ENCODE measurements at regions not wholly inside any gene's neighbourhood (a gene's known extent, or its start where the extent isn't known, plus 50 kb on each side); places are given as distances from the start of the nearest gene placed in this dataset.
A peak's percentile ranks its signal among the peaks of the same experiment; 100 is the strongest.

GRCh38 chr2:142223309-142223708 lies 92.5 kb upstream of the LRP1B start:
- no peak for DNase-seq

DNA sequence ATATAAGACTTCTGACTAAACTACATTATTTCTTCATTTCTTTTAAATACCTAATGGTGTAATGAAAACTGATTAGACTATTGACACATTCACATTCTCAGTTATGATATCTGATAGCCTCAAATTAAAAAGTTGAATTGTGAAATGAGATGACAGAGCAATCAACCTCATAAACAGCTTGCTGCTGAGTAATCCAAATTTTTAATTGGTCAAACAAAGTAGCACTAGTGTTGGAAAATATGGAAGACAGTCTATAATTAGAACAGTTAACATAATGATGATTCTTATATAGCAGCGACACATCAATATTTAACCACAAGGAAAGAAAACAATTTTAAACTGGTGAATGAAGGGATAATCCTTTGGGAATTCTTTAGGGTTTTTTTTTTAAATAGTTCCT lies 91.9 kb upstream of the LRP1B start:
- DNase-seq, result no peak

DNA sequence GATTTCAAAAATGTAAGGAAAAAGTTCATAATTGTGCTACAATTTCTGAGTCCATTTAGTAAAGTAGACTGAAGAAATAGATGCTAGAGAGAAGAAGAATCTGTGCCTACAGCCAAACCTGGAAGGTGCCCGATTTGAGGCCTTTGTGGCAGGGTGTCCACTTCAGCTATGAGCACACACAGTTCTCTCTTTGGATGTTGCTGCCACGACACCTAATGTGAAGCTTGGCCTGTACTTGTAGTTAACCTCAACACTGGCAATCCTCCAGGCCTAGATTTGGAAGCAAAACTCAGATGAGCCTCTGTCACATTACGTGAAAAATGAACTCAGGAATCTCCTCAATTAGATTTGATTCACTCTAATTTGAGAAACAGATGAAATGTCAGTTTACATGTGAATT lies 90.1 kb upstream of the LRP1B start:
- DNase-seq, result no peak

DNA sequence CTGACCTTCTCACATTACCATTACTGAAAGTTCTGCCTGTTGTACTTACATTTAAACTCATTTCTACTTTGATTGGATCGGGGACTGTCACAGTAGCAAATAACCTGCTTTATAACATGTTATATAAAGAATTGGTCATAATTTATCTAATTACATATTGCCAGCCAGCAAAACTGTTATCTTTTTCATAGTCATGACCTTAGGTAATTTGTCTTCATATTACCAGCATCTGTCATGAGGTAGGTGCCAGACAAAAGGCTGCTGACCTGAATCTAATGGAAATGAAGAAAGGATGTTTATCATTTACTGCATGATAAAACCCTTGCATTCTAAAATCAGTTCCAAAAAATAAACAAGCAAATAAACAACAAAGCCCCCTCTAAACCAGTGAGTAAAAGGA lies 89.4 kb upstream of the LRP1B start:
- DNase-seq, result no peak

GRCh38 chr2:142218471-142218870 lies 87.7 kb upstream of the LRP1B start:
- DNase-seq, result no peak

GRCh38 chr2:142217804-142218203 lies 87.0 kb upstream of the LRP1B start:
- no peak for DNase-seq

GRCh38 chr2:142200062-142200461 lies 69.2 kb upstream of the LRP1B start:
- no peak for DNase-seq

- no peak for DNase-seq
Measured at GRCh38 chr2:142199073-142199472, 68.3 kb upstream of the LRP1B start.

DNA sequence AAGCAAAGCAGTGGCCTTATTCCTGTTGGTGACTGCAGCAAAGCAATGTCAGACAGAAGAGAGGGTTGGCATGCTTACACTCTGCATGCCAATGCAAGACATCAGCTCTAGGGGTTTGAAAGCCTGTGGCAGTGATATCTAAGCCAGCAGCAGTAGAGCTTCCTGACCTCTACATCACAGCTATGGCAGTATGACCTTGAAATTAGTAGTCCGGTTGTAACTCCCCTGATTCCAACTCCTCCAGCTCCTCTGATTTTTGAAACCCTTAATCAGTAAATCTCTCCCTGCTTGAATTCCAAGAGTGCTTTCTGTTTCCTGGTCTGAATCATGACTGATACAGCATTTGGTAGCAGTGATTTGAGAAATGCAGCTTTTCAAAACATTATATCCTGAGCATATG lies 60.0 kb upstream of the LRP1B start:
- no peak for DNase-seq

GRCh38 chr2:142189501-142189900 lies 58.7 kb upstream of the LRP1B start:
- DNase-seq, result no peak

GRCh38 chr2:142188562-142188961 lies 57.7 kb upstream of the LRP1B start:
- DNase-seq, result no peak

- DNase-seq, result peak in 1 of 4 experiments; percentile 6
Measured at GRCh38 chr2:142180820-142181533, 50.2 kb upstream of the LRP1B start.

Data from suppressor macrophage (primary cell).